Heart left ventricle (tissue), 13 donors: ENCODE measurements at regions not wholly inside any gene's neighbourhood (a gene's known extent, or its start where the extent isn't known, plus 50 kb on each side); places are given as distances from the start of the nearest gene placed in this dataset.

Source experiments
- POLR2A ChIP-seq, 2 donors: fragments of 450-650 bp; IDR thresholded peaks; one replicate each; pipeline ENCODE4 v1.6.1; 2017; ENCODE audit warnings: antibody characterized with exemption in 2 of 2, mild to moderate bottlenecking in 2 of 2, moderate library complexity in 2 of 2
- TF ChIP-seq, protein P1 (sequence below), 12 donors: fragments of 200-600 bp; sonication (generic) in 4 of 12; IDR thresholded peaks; one replicate each; pipeline versions ENCODE4 v1.5.0 to v1.8.0; 2018 to 2022; ENCODE audit warnings: antibody characterized with exemption in 12 of 12, mild to moderate bottlenecking in 5 of 12
- donor health status: ischemic (EF 13 %, LVEDD 7.1; RV severe dilation, severe dysfunction).
- donor health status: DM: no; HTN: yes; CAD: no.
- donor health status: DM: no; HTN: no; CAD: no.
- donor health status: ischemic (EF 25% LVEDD 6.9; RV normal size, moderate dysfunction).
- donor health status: ischemic (EF 25% LVEDD 5.7; RV mildly dilated, moderate dysfunction).
- donor health status: ischemic (EF 35%, LVEDD 5.7; RV mildly dilated, moderate dysfunction).
- donor health status: nonischemic (EF 11% LVEDD 7.7; RV severe dilation, severe dysfunction).
- donor health status: DM: yes; HTN: yes; CAD: no.
- donor health status: PGD.
- donor health status: ischemic (EF 29% LVEDD 5.4; RV normal size, mild dysfunction).
- donor health status: nonischemic (EF 23%, LVEDD 6.1; RV moderate dilation, normal function).

DNA sequence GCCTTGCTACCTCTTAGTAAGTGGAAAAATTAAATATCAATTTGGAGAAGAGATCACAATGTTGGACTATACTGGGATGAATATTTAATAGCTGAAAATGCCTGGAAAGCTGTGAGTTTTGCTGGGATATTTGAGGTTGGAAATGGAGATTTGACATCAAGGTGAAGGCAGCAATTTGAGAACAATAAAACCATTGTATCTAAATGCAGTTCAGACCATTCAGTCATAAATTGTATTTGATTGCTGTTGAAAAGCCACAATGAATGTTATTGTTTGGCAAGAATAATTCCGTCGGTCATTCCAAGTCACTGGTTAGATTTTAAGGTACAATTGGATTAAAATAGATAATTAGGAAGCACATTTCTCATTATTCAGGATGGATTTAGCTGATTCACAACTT, 325.6 kb downstream of the HRH4 start:
- TF ChIP-seq, protein P1, sequence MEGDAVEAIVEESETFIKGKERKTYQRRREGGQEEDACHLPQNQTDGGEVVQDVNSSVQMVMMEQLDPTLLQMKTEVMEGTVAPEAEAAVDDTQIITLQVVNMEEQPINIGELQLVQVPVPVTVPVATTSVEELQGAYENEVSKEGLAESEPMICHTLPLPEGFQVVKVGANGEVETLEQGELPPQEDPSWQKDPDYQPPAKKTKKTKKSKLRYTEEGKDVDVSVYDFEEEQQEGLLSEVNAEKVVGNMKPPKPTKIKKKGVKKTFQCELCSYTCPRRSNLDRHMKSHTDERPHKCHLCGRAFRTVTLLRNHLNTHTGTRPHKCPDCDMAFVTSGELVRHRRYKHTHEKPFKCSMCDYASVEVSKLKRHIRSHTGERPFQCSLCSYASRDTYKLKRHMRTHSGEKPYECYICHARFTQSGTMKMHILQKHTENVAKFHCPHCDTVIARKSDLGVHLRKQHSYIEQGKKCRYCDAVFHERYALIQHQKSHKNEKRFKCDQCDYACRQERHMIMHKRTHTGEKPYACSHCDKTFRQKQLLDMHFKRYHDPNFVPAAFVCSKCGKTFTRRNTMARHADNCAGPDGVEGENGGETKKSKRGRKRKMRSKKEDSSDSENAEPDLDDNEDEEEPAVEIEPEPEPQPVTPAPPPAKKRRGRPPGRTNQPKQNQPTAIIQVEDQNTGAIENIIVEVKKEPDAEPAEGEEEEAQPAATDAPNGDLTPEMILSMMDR (IDR thresholded peaks at IDR 0.05) = no peak
- no peak for TF ChIP-seq POLR2A (IDR thresholded peaks at IDR 0.05)
